ENCODE measurements at regions not wholly inside any gene's neighbourhood (a gene's known extent, or its start where the extent isn't known, plus 50 kb on each side); places are given as distances from the start of the nearest gene placed in this dataset.

- Histone ChIP-seq H3K36me3 (ENCODE audit: control insufficient read depth in 2 of 2, extremely low read depth in 1 of 2, insufficient read depth in 2 of 2, low read length in 2 of 2) (no peaks in the 10 kb centered on the region), H3K9ac (replicated peaks; ENCODE audit: extremely low read depth, insufficient read depth, low read length) (no peak overlapping the region), H3K4me3 (replicated peaks in 1 of 3; ENCODE audit: insufficient read depth in 1 of 3, low read depth in 1 of 3, low read length in 3 of 3) (no peak overlapping the region), H3K4me1 (ENCODE audit: control insufficient read depth, extremely low read depth, insufficient read depth, low read length) (no peaks in the 10 kb centered on the region), H3K9me1 (replicated peaks; ENCODE audit: control insufficient read depth, extremely low read depth, insufficient read depth, low read length) (no peaks in the 10 kb centered on the region), H3K79me2 (ENCODE audit: control insufficient read depth, insufficient read depth, low read length) (no peaks in the 10 kb centered on the region), H2AFZ (ENCODE audit: low read depth, low read length) (no peak overlapping the region), H3K9me3 (replicated peaks; ENCODE audit: control insufficient read depth, insufficient read depth, low read length) (no peaks in the 10 kb centered on the region), H3K27me3 (ENCODE audit: control insufficient read depth in 2 of 2, insufficient read depth in 2 of 2, low read length in 2 of 2) (peaks cover 0 to 4% of the 10 kb centered on the region in 2 experiments), H3K27ac (ENCODE audit: insufficient read depth, low read depth, low read length) (no peak overlapping the region), H4K20me1 (replicated peaks; ENCODE audit: control insufficient read depth, extremely low read depth, insufficient read depth, low read length) (no peaks in the 10 kb centered on the region), H3K4me2 (ENCODE audit: insufficient read depth, low read length) (no peak overlapping the region)
- POLR2A ChIA-PET: no interaction called here
- dilution Hi-C loops (cut with MboI; ENCODE audit: extremely low pct_ligation_motif_present, low sequenced_read_pairs): no loop called here
- peak; percentile 48 for FAIRE-seq
- no TSS peak for BruUV-seq (replicated peaks)
- CTCF ChIA-PET: no interaction called here
- TF ChIP-seq MYC (IDR thresholded peaks at IDR 0.05; ENCODE audit: low read depth, low read length) (no peak), POLR2A (IDR thresholded peaks at IDR 0.05; ENCODE audit: low read depth, low read length) (no peak), EZH2 (IDR thresholded peaks at IDR 0.05; ENCODE audit: borderline replicate concordance, low read depth, low read length, severe bottlenecking) (no peak), GATA2 (IDR thresholded peaks at IDR 0.05; ENCODE audit: insufficient read depth, insufficient read length, low read depth, low read length) (no peak), POLR2AphosphoS5 (IDR thresholded peaks at IDR 0.05; ENCODE audit: insufficient read depth, low read depth, low read length) (no peak), JUN (IDR thresholded peaks at IDR 0.05; ENCODE audit: borderline replicate concordance, insufficient read depth, insufficient read length, low read depth) (no peak), MAX (IDR thresholded peaks at IDR 0.05; ENCODE audit: insufficient read depth, insufficient read length) (no peak), FOS (IDR thresholded peaks at IDR 0.05; ENCODE audit: borderline replicate concordance, insufficient read depth, low read length) (no peak)
- DNase-seq (ENCODE audit: low read depth, low spot score): no peak
- intact Hi-C loops (cut with micrococcal nuclease): no loop called here
Observed at GRCh38 chr14:26088275-26088674, 509.6 kb downstream of the NOVA1 start.

DNA sequence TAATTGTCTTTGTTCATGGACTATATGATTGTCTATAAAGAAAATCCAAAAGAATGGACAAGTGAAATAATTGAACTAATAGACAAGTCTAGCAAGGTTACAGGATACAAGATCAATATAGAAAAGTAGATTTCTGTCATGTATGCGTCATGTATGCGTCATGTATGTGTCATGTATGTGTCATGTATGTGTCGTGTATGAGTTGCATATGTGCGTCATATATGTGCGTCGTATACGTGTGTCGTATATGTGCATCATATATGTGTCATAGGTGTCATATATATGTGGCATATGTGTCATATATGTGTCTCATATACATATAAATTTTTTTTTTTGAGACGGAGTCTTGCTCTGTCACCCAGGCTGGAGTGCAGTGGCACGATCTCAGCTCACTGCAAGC, 516.8 kb downstream of the NOVA1 start:
- Histone ChIP-seq H3K79me2 (ENCODE audit: control insufficient read depth, insufficient read depth, low read length) (no peaks in the 10 kb centered on the region), H3K4me2 (ENCODE audit: insufficient read depth, low read length) (no peak overlapping the region), H2AFZ (ENCODE audit: low read depth, low read length) (no peak overlapping the region), H3K9me3 (replicated peaks; ENCODE audit: control insufficient read depth, insufficient read depth, low read length) (no peaks in the 10 kb centered on the region), H3K27ac (ENCODE audit: insufficient read depth, low read depth, low read length) (no peak overlapping the region), H3K27me3 (ENCODE audit: control insufficient read depth in 2 of 2, insufficient read depth in 2 of 2, low read length in 2 of 2) (no peaks in the 10 kb centered on the region), H3K4me1 (ENCODE audit: control insufficient read depth, extremely low read depth, insufficient read depth, low read length) (no peaks in the 10 kb centered on the region), H3K9ac (replicated peaks; ENCODE audit: extremely low read depth, insufficient read depth, low read length) (no peak overlapping the region), H3K36me3 (ENCODE audit: control insufficient read depth in 2 of 2, extremely low read depth in 1 of 2, insufficient read depth in 2 of 2, low read length in 2 of 2) (no peaks in the 10 kb centered on the region), H4K20me1 (replicated peaks; ENCODE audit: control insufficient read depth, extremely low read depth, insufficient read depth, low read length) (no peaks in the 10 kb centered on the region), H3K9me1 (replicated peaks; ENCODE audit: control insufficient read depth, extremely low read depth, insufficient read depth, low read length) (no peaks in the 10 kb centered on the region), H3K4me3 (replicated peaks in 1 of 3; ENCODE audit: insufficient read depth in 1 of 3, low read depth in 1 of 3, low read length in 3 of 3) (no peak overlapping the region)
- POLR2A ChIA-PET: no interaction called here
- intact Hi-C loops (cut with micrococcal nuclease): no loop called here
- CTCF ChIA-PET: no interaction called here
- no peak for TF ChIP-seq POLR2A (IDR thresholded peaks at IDR 0.05; ENCODE audit: low read depth, low read length)
- TF ChIP-seq CTCF (IDR thresholded peaks at IDR 0.05; ENCODE audit: extremely low read depth in 1 of 2, insufficient read depth in 1 of 2, low read depth in 1 of 2, low read length in 2 of 2): no peak
- TF ChIP-seq FOS (IDR thresholded peaks at IDR 0.05; ENCODE audit: borderline replicate concordance, insufficient read depth, low read length): no peak
- no peak for TF ChIP-seq GATA2 (IDR thresholded peaks at IDR 0.05; ENCODE audit: insufficient read depth, insufficient read length, low read depth, low read length)
- TF ChIP-seq MAX (IDR thresholded peaks at IDR 0.05; ENCODE audit: insufficient read depth, insufficient read length): no peak
- no peak for TF ChIP-seq JUN (IDR thresholded peaks at IDR 0.05; ENCODE audit: borderline replicate concordance, insufficient read depth, insufficient read length, low read depth)
- no peak for TF ChIP-seq EZH2 (IDR thresholded peaks at IDR 0.05; ENCODE audit: borderline replicate concordance, low read depth, low read length, severe bottlenecking)
- no peak for TF ChIP-seq POLR2AphosphoS5 (IDR thresholded peaks at IDR 0.05; ENCODE audit: insufficient read depth, low read depth, low read length)
- TF ChIP-seq MYC (IDR thresholded peaks at IDR 0.05; ENCODE audit: low read depth, low read length): no peak
- BruUV-seq (replicated peaks): no TSS peak
- no peak for DNase-seq (ENCODE audit: low read depth, low spot score)
- dilution Hi-C loops (cut with MboI; ENCODE audit: extremely low pct_ligation_motif_present, low sequenced_read_pairs): no loop called here
- no peak for FAIRE-seq
